A673 (cell line): ENCODE measurements at regions not wholly inside any gene's neighbourhood (a gene's known extent, or its start where the extent isn't known, plus 50 kb on each side); places are given as distances from the start of the nearest gene placed in this dataset.

Experiments used
- BruUV-seq: library from RNA; stranded (reverse); fragments of 400-500 nt; replicated peaks from 2 replicates; lab custom pipeline; 2021; lab: Mats Ljungman, UMichigan
- CTCF ChIA-PET: fragments of 300-600 bp; sonication (Branson Sonifier 250); formaldehyde crosslinking; loops from one replicate; lab custom pipeline; 2022; ENCODE audit warnings: antibody characterized with exemption; lab: Charles Lee
- POLR2A ChIA-PET: fragments of 300-600 bp; sonication (Branson Sonifier 250); formaldehyde crosslinking; loops from one replicate; lab custom pipeline; 2022; ENCODE audit warnings: antibody characterized with exemption; ENCODE audit not compliant: low non-redundant PET; lab: Charles Lee
- DNase-seq: peaks from one replicate; pipeline ENCODE4 v3.0.0-alpha.2; 2015; ENCODE audit warnings: low spot score
- H3K27ac ChIP-seq: fragments of 200-600 bp; sonication (generic); 2 replicates; pipeline ENCODE4 v1.5.1; 2016; ENCODE audit warnings: mixed run types, low read depth, mild to moderate bottlenecking, mixed read lengths, antibody characterized with exemption, low read length; ENCODE audit not compliant: poor library complexity, severe bottlenecking
- H3K27me3 ChIP-seq: fragments of 200-600 bp; sonication (generic); replicated peaks from 2 replicates; pipeline ENCODE4 v1.6.1; 2017; ENCODE audit warnings: mixed run types, low read depth, mild to moderate bottlenecking, mixed read lengths, antibody characterized with exemption, low read length; ENCODE audit not compliant: insufficient read depth, poor library complexity
- H3K36me3 ChIP-seq: fragments of 200-600 bp; sonication (generic); 2 replicates; pipeline ENCODE4 v1.6.1; 2016; ENCODE audit warnings: mixed run types, mild to moderate bottlenecking, mixed read lengths, antibody characterized with exemption, low read length; ENCODE audit not compliant: insufficient read depth, poor library complexity, severe bottlenecking
- H3K4me1 ChIP-seq: fragments of 200-600 bp; sonication (generic); 2 replicates; pipeline ENCODE4 v1.6.1; 2017; ENCODE audit warnings: mixed run types, mild to moderate bottlenecking, mixed read lengths, antibody characterized with exemption, low read length; ENCODE audit not compliant: insufficient read depth, poor library complexity, severe bottlenecking
- H3K4me3 ChIP-seq: fragments of 200-600 bp; sonication (generic); 2 replicates; pipeline ENCODE4 v1.5.1; 2016; ENCODE audit warnings: low read depth, mixed run types, mild to moderate bottlenecking, mixed read lengths, low read length; ENCODE audit not compliant: poor library complexity, severe bottlenecking
- H3K9me3 ChIP-seq: fragments of 200-600 bp; sonication (generic); 2 replicates; pipeline ENCODE4 v1.6.1; 2016; ENCODE audit warnings: mixed run types, low read depth, mild to moderate bottlenecking, mixed read lengths, antibody characterized with exemption, low read length; ENCODE audit not compliant: poor library complexity, severe bottlenecking
- CTCF ChIP-seq: fragments of 300-800, 200-600 bp; sonication (generic); conservative IDR thresholded peaks from 2 replicates; pipeline ENCODE4 v1.5.1; 2017; ENCODE audit warnings: low read depth, mild to moderate bottlenecking, antibody characterized with exemption, low read length, moderate library complexity, mixed read lengths
- EZH2 ChIP-seq: fragments of 200-600 bp; sonication (generic); IDR thresholded peaks from 2 replicates; pipeline ENCODE4 v1.6.1; 2017; ENCODE audit warnings: borderline replicate concordance, low read depth, mild to moderate bottlenecking, mixed read lengths, antibody characterized with exemption, low read length; ENCODE audit not compliant: poor library complexity, severe bottlenecking
- intact Hi-C: fragments of 100-400 bp; cut with micrococcal nuclease; formaldehyde crosslinking; loops from one replicate; pipeline ENCODE4 v1.10.0; 2022; ENCODE audit not compliant: unreplicated experiment

GRCh38 chr2:58991357-58991756 is 750.2 kb upstream of the FANCL start:
- H3K27me3 ChIP-seq: no peaks in the 10 kb centered on the region
- ChIA-PET POLR2A (no interaction called here), CTCF (no interaction called here)
- intact Hi-C loops: no loop called here
- no peak overlapping the region for H3K27ac ChIP-seq
- no peaks in the 10 kb centered on the region for H3K9me3 ChIP-seq
- no peak overlapping the region for H3K4me3 ChIP-seq
- no peaks in the 10 kb centered on the region for H3K36me3 ChIP-seq
- TF ChIP-seq CTCF: no peak
- TF ChIP-seq EZH2: no peak
- H3K4me1 ChIP-seq: no peaks in the 10 kb centered on the region
- no TSS peak for BruUV-seq
- DNase-seq: no peak

DNA sequence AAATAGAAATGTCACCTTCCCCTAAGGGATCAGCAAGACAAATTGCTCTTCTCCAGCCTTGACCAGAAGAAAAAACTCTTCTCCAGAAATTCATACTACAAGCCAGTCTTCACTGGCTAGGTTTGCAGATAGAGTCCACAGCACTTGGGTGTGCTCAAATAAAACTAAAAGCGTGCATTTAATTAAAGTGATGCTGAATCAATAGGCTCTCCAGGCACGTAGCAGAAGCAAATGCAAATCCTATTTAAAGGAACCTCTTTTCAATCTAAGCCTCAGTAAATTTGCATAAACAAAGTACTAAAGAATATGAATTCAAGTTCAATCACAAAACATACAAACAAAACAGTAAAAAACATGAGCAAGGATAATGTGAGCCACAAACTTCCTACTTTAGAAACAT is 744.4 kb upstream of the FANCL start:
- Histone ChIP-seq H3K4me1 (no peaks in the 10 kb centered on the region), H3K27ac (no peak overlapping the region), H3K27me3 (no peaks in the 10 kb centered on the region), H3K36me3 (no peaks in the 10 kb centered on the region), H3K4me3 (no peak overlapping the region), H3K9me3 (no peaks in the 10 kb centered on the region)
- POLR2A ChIA-PET: no interaction called here
- TF ChIP-seq CTCF (no peak), EZH2 (no peak)
- DNase-seq: no peak
- no TSS peak for BruUV-seq
- intact Hi-C loops: no loop called here
- CTCF ChIA-PET: no interaction called here

- intact Hi-C loops: no loop called here
- Histone ChIP-seq H3K36me3 (no peaks in the 10 kb centered on the region), H3K27me3 (no peaks in the 10 kb centered on the region), H3K9me3 (no peaks in the 10 kb centered on the region), H3K4me3 (no peak overlapping the region), H3K27ac (no peak overlapping the region), H3K4me1 (no peaks in the 10 kb centered on the region)
- TF ChIP-seq CTCF: no peak
- TF ChIP-seq EZH2: no peak
- ChIA-PET POLR2A (no interaction called here), CTCF (no interaction called here)
- DNase-seq: no peak
- no TSS peak for BruUV-seq
These were observed 743.6 kb upstream of the FANCL start for GRCh38 chr2:58984731-58985130.
